Upper lobe of left lung (tissue), 4 donors: ENCODE measurements at regions not wholly inside any gene's neighbourhood (a gene's known extent, or its start where the extent isn't known, plus 50 kb on each side); places are given as distances from the start of the nearest gene placed in this dataset.
"Not testable (repeated sequence)": the region's sequence is repeated elsewhere in the genome, so short reads cannot be mapped to it uniquely, and the experiment has no call there.

Experiments
- EP300 ChIP-seq, 4 donors: sonication (generic); formaldehyde crosslinking; IDR thresholded peaks; one replicate each; pipeline ENCODE4 v1.5.1; 2017; ENCODE audit warnings: antibody characterized with exemption in 4 of 4, control low read depth in 2 of 4
- POLR2AphosphoS5 ChIP-seq, 2 donors: sonication (generic); formaldehyde crosslinking; IDR thresholded peaks; one replicate each; pipeline ENCODE4 v1.5.1; 2017; ENCODE audit warnings: antibody characterized with exemption in 2 of 2
- TF ChIP-seq, protein P1 (sequence below), 6 experiments: fragments of 450-650 bp in 4 of 6; fragments of 200-600 bp in 2 of 6; sonication (generic) in 2 of 6; IDR thresholded peaks; one replicate each; pipeline ENCODE4 v1.5.1; 2016 to 2019; ENCODE audit warnings: antibody characterized with exemption in 6 of 6

GRCh38 chr9:41787270-41787669 lies 342.0 kb downstream of the CNTNAP3B start:
- not testable (repeated sequence) for TF ChIP-seq POLR2AphosphoS5, EP300 (IDR thresholded peaks at IDR 0.05)
- TF ChIP-seq, protein P1, sequence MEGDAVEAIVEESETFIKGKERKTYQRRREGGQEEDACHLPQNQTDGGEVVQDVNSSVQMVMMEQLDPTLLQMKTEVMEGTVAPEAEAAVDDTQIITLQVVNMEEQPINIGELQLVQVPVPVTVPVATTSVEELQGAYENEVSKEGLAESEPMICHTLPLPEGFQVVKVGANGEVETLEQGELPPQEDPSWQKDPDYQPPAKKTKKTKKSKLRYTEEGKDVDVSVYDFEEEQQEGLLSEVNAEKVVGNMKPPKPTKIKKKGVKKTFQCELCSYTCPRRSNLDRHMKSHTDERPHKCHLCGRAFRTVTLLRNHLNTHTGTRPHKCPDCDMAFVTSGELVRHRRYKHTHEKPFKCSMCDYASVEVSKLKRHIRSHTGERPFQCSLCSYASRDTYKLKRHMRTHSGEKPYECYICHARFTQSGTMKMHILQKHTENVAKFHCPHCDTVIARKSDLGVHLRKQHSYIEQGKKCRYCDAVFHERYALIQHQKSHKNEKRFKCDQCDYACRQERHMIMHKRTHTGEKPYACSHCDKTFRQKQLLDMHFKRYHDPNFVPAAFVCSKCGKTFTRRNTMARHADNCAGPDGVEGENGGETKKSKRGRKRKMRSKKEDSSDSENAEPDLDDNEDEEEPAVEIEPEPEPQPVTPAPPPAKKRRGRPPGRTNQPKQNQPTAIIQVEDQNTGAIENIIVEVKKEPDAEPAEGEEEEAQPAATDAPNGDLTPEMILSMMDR (IDR thresholded peaks at IDR 0.05): not testable (repeated sequence)
